ENCODE measurements at regions not wholly inside any gene's neighbourhood (a gene's known extent, or its start where the extent isn't known, plus 50 kb on each side); places are given as distances from the start of the nearest gene placed in this dataset.
"Not testable (repeated sequence)": the region's sequence is repeated elsewhere in the genome, so short reads cannot be mapped to it uniquely, and the experiment has no call there.

GRCh38 chr3:69658514-69659140 is 80.6 kb upstream of the MITF start:
- DNase-seq (ENCODE audit: low read depth in 1 of 2, low spot score in 1 of 2) (no peak), FAIRE-seq (no peak), ATAC-seq (no peak)
- no peak overlapping the region for H3K4me3 ChIP-seq
- ChIA-PET POLR2A (no interaction called here), CTCF (interaction anchor here (1.2 kb wide), 1 partner anchor 14 kb away, joined by 3 read pairs; no protein-coding TSS in a partner anchor)
- H3K4me2 ChIP-seq = no peak overlapping the region
- H3K9me3 ChIP-seq = no peaks in the 10 kb centered on the region
- no peak overlapping the region for H3K27ac ChIP-seq
- H3K4me1 ChIP-seq = no peaks in the 10 kb centered on the region
- TF ChIP-seq ZFP36 (IDR thresholded peaks at IDR 0.05; ENCODE audit: borderline replicate concordance, partially characterized antibody) = no peak
- TF ChIP-seq MAX (IDR thresholded peaks at IDR 0.05) = no peak
- no peak for TF ChIP-seq HEYL (CRISPR knock-in tag; IDR thresholded peaks at IDR 0.05)
- TF ChIP-seq NPAS2 (CRISPR knock-in tag; IDR thresholded peaks at IDR 0.05; ENCODE audit: borderline replicate concordance) = no peak
- no peak for TF ChIP-seq SREBF2 (IDR thresholded peaks at IDR 0.05)
- no peak for TF ChIP-seq BHLHE40 (IDR thresholded peaks at IDR 0.05; ENCODE audit: low read depth, low read length)
- no peak for TF ChIP-seq MYC (IDR thresholded peaks at IDR 0.05; ENCODE audit: borderline replicate concordance, low read length)
- TF ChIP-seq KDM1A (IDR thresholded peaks at IDR 0.05; ENCODE audit: low read depth) = no peak
- TF ChIP-seq, protein P1, sequence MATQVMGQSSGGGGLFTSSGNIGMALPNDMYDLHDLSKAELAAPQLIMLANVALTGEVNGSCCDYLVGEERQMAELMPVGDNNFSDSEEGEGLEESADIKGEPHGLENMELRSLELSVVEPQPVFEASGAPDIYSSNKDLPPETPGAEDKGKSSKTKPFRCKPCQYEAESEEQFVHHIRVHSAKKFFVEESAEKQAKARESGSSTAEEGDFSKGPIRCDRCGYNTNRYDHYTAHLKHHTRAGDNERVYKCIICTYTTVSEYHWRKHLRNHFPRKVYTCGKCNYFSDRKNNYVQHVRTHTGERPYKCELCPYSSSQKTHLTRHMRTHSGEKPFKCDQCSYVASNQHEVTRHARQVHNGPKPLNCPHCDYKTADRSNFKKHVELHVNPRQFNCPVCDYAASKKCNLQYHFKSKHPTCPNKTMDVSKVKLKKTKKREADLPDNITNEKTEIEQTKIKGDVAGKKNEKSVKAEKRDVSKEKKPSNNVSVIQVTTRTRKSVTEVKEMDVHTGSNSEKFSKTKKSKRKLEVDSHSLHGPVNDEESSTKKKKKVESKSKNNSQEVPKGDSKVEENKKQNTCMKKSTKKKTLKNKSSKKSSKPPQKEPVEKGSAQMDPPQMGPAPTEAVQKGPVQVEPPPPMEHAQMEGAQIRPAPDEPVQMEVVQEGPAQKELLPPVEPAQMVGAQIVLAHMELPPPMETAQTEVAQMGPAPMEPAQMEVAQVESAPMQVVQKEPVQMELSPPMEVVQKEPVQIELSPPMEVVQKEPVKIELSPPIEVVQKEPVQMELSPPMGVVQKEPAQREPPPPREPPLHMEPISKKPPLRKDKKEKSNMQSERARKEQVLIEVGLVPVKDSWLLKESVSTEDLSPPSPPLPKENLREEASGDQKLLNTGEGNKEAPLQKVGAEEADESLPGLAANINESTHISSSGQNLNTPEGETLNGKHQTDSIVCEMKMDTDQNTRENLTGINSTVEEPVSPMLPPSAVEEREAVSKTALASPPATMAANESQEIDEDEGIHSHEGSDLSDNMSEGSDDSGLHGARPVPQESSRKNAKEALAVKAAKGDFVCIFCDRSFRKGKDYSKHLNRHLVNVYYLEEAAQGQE (IDR thresholded peaks at IDR 0.05) = no peak
- TF ChIP-seq TFCP2L1 (CRISPR knock-in tag; IDR thresholded peaks at IDR 0.05) = no peak
- no peak for TF ChIP-seq NFE2L2 (conservative IDR thresholded peaks at IDR 0.05; ENCODE audit: low read length)
- no peak for TF ChIP-seq SMC3 (IDR thresholded peaks at IDR 0.05)
- no peak for TF ChIP-seq ESRRA (IDR thresholded peaks at IDR 0.05; ENCODE audit: borderline replicate concordance, low read length)
- TF ChIP-seq, protein P2, sequence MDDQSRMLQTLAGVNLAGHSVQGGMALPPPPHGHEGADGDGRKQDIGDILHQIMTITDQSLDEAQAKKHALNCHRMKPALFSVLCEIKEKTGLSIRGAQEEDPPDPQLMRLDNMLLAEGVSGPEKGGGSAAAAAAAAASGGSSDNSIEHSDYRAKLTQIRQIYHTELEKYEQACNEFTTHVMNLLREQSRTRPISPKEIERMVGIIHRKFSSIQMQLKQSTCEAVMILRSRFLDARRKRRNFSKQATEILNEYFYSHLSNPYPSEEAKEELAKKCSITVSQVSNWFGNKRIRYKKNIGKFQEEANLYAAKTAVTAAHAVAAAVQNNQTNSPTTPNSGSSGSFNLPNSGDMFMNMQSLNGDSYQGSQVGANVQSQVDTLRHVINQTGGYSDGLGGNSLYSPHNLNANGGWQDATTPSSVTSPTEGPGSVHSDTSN (IDR thresholded peaks at IDR 0.05) = no peak
- TF ChIP-seq POLR2A (IDR thresholded peaks at IDR 0.05; ENCODE audit: low read length) = no peak
- no peak for TF ChIP-seq ELK1 (IDR thresholded peaks at IDR 0.05; ENCODE audit: low read depth, low read length)
- TF ChIP-seq JUNB (IDR thresholded peaks at IDR 0.05) = no peak
- no peak for TF ChIP-seq RARB (CRISPR knock-in tag; IDR thresholded peaks at IDR 0.05)
- no peak for TF ChIP-seq BCL3 (IDR thresholded peaks at IDR 0.05)
- WGBS (ENCODE audit: missing lambda C conversion rate) = 31% methylated on average over 4 of the region's 4 CpGs

DNA sequence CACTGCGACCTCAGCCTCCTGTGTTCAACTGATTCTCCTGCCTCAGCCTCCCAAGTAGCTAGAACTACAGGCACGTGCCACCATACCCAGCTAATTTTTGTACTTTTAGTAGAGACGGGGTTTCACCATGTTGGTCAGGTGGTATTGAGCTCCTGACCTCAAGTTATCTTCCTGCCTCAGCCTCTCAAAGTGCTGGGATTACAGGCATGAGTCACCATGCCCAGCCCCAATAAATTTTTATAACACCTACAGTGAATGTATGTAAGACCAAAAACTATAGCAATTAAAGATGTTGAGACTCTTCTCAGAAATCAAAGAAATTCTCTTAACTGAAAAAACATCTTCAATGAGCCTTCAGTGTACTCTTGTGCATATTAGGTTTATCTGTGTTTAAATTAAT is 82.2 kb upstream of the MITF start:
- DNase-seq (ENCODE audit: low read depth in 1 of 2, low spot score in 1 of 2); H3K4me2 ChIP-seq; H3K4me1 ChIP-seq; H3K4me3 ChIP-seq; H3K27ac ChIP-seq; ATAC-seq; FAIRE-seq; H3K9me3 ChIP-seq: not testable (repeated sequence)
- ChIA-PET POLR2A (interaction anchor here (0.6 kb wide), 1 partner anchor 425 kb away, joined by 3 read pairs; no protein-coding TSS in a partner anchor), CTCF (interaction anchor here (1.2 kb wide), 1 partner anchor 16 kb away, joined by 3 read pairs; no protein-coding TSS in a partner anchor)
- 81% methylated on average over 3 of the region's 3 CpGs for WGBS (ENCODE audit: missing lambda C conversion rate)
